ENCODE measurements at regions not wholly inside any gene's neighbourhood (a gene's known extent, or its start where the extent isn't known, plus 50 kb on each side); places are given as distances from the start of the nearest gene placed in this dataset.

GRCh38 chr5:104652271-104652861, 1089.8 kb upstream of the NUDT12 start:
- H3K27me3 Mint-ChIP-seq (ENCODE audit: low read depth): no peaks in the 10 kb centered on the region
- no peak for DNase-seq (ENCODE audit: low spot score)
- H3K36me3 Mint-ChIP-seq (ENCODE audit: low read depth): no peaks in the 10 kb centered on the region
- no peak overlapping the region for H3K27ac Mint-ChIP-seq
- H3K9me3 Mint-ChIP-seq: peaks cover 33% of the 10 kb centered on the region
- no peak overlapping the region for H3K4me3 Mint-ChIP-seq
- no peaks in the 10 kb centered on the region for H3K4me1 Mint-ChIP-seq (ENCODE audit: low read depth)

- no peak for DNase-seq (ENCODE audit: low spot score)
- H3K4me1 Mint-ChIP-seq (ENCODE audit: low read depth): no peaks in the 10 kb centered on the region
- no peaks in the 10 kb centered on the region for H3K27me3 Mint-ChIP-seq (ENCODE audit: low read depth)
- no peaks in the 10 kb centered on the region for H3K36me3 Mint-ChIP-seq (ENCODE audit: low read depth)
- no peak overlapping the region for H3K27ac Mint-ChIP-seq
- peaks cover 34% of the 10 kb centered on the region for H3K9me3 Mint-ChIP-seq
- no peak overlapping the region for H3K4me3 Mint-ChIP-seq
Measured at GRCh38 chr5:104650313-104651055, 1087.9 kb upstream of the NUDT12 start.

GRCh38 chr5:104646416-104646815, 1083.8 kb upstream of the NUDT12 start:
- no peak overlapping the region for H3K27ac Mint-ChIP-seq
- no peak for DNase-seq (ENCODE audit: low spot score)
- H3K27me3 Mint-ChIP-seq (ENCODE audit: low read depth): no peaks in the 10 kb centered on the region
- peaks cover 17% of the 10 kb centered on the region for H3K9me3 Mint-ChIP-seq
- H3K4me1 Mint-ChIP-seq (ENCODE audit: low read depth): no peaks in the 10 kb centered on the region
- H3K4me3 Mint-ChIP-seq: no peak overlapping the region
- no peaks in the 10 kb centered on the region for H3K36me3 Mint-ChIP-seq (ENCODE audit: low read depth)

GRCh38 chr5:104643320-104643719, 1080.7 kb upstream of the NUDT12 start:
- no peaks in the 10 kb centered on the region for H3K4me1 Mint-ChIP-seq (ENCODE audit: low read depth)
- no peak overlapping the region for H3K27ac Mint-ChIP-seq
- H3K36me3 Mint-ChIP-seq (ENCODE audit: low read depth): no peaks in the 10 kb centered on the region
- no peaks in the 10 kb centered on the region for H3K27me3 Mint-ChIP-seq (ENCODE audit: low read depth)
- no peak for DNase-seq (ENCODE audit: low spot score)
- H3K4me3 Mint-ChIP-seq: no peak overlapping the region
- peaks cover 10% of the 10 kb centered on the region for H3K9me3 Mint-ChIP-seq

GRCh38 chr5:104635227-104635626, 1072.6 kb upstream of the NUDT12 start:
- Mint-ChIP-seq H3K36me3 (ENCODE audit: low read depth) (no peaks in the 10 kb centered on the region), H3K4me1 (ENCODE audit: low read depth) (no peaks in the 10 kb centered on the region), H3K27me3 (ENCODE audit: low read depth) (no peaks in the 10 kb centered on the region), H3K27ac (no peak overlapping the region), H3K4me3 (no peak overlapping the region), H3K9me3 (no peaks in the 10 kb centered on the region)
- DNase-seq (ENCODE audit: low spot score): no peak

GRCh38 chr5:104628911-104629310, 1066.3 kb upstream of the NUDT12 start:
- H3K36me3 Mint-ChIP-seq (ENCODE audit: low read depth): no peaks in the 10 kb centered on the region
- H3K27me3 Mint-ChIP-seq (ENCODE audit: low read depth): no peaks in the 10 kb centered on the region
- no peak for DNase-seq (ENCODE audit: low spot score)
- H3K4me1 Mint-ChIP-seq (ENCODE audit: low read depth): no peaks in the 10 kb centered on the region
- H3K27ac Mint-ChIP-seq: no peak overlapping the region
- peaks cover 13% of the 10 kb centered on the region for H3K9me3 Mint-ChIP-seq
- H3K4me3 Mint-ChIP-seq: no peak overlapping the region

GRCh38 chr5:104626122-104626521, 1063.5 kb upstream of the NUDT12 start:
- no peaks in the 10 kb centered on the region for H3K27me3 Mint-ChIP-seq (ENCODE audit: low read depth)
- H3K4me1 Mint-ChIP-seq (ENCODE audit: low read depth): no peaks in the 10 kb centered on the region
- no peak overlapping the region for H3K4me3 Mint-ChIP-seq
- no peak for DNase-seq (ENCODE audit: low spot score)
- no peaks in the 10 kb centered on the region for H3K36me3 Mint-ChIP-seq (ENCODE audit: low read depth)
- H3K9me3 Mint-ChIP-seq: peaks cover 13% of the 10 kb centered on the region
- H3K27ac Mint-ChIP-seq: no peak overlapping the region

- H3K27me3 Mint-ChIP-seq (ENCODE audit: low read depth): no peaks in the 10 kb centered on the region
- H3K9me3 Mint-ChIP-seq: peaks cover 7% of the 10 kb centered on the region
Measured at GRCh38 chr5:104612005-104612404, 1049.4 kb upstream of the NUDT12 start.

GRCh38 chr5:104611135-104611767, 1048.7 kb upstream of the NUDT12 start:
- Mint-ChIP-seq H3K4me1 (ENCODE audit: low read depth) (no peaks in the 10 kb centered on the region), H3K36me3 (ENCODE audit: low read depth) (no peaks in the 10 kb centered on the region), H3K27me3 (ENCODE audit: low read depth) (no peaks in the 10 kb centered on the region), H3K27ac (no peak overlapping the region), H3K9me3 (peaks cover 7% of the 10 kb centered on the region), H3K4me3 (no peak overlapping the region)
- DNase-seq (ENCODE audit: low spot score): no peak

More at GRCh38 chr5:104612005-104612404, 1049.4 kb upstream of the NUDT12 start:
- no peak for DNase-seq (ENCODE audit: low spot score)
- H3K4me1 Mint-ChIP-seq (ENCODE audit: low read depth): no peaks in the 10 kb centered on the region
- H3K27ac Mint-ChIP-seq: no peak overlapping the region
- H3K36me3 Mint-ChIP-seq (ENCODE audit: low read depth): no peaks in the 10 kb centered on the region
- no peak overlapping the region for H3K4me3 Mint-ChIP-seq

GRCh38 chr5:104606258-104606829, 1043.8 kb upstream of the NUDT12 start:
- Mint-ChIP-seq H3K9me3 (peaks cover 22% of the 10 kb centered on the region), H3K36me3 (ENCODE audit: low read depth) (no peaks in the 10 kb centered on the region)

GRCh38 chr5:104599726-104600125, 1037.1 kb upstream of the NUDT12 start:
- H3K4me1 Mint-ChIP-seq (ENCODE audit: low read depth): no peaks in the 10 kb centered on the region
- H3K27ac Mint-ChIP-seq: no peak overlapping the region
- H3K27me3 Mint-ChIP-seq (ENCODE audit: low read depth): no peaks in the 10 kb centered on the region
- no peak overlapping the region for H3K4me3 Mint-ChIP-seq
- H3K36me3 Mint-ChIP-seq (ENCODE audit: low read depth): no peaks in the 10 kb centered on the region
- DNase-seq (ENCODE audit: low spot score): no peak
- H3K9me3 Mint-ChIP-seq: peaks cover 23% of the 10 kb centered on the region

More at GRCh38 chr5:104606258-104606829, 1043.8 kb upstream of the NUDT12 start:
- Mint-ChIP-seq H3K27ac (no peak overlapping the region), H3K4me3 (no peak overlapping the region), H3K27me3 (ENCODE audit: low read depth) (no peaks in the 10 kb centered on the region), H3K4me1 (ENCODE audit: low read depth) (no peaks in the 10 kb centered on the region)
- no peak for DNase-seq (ENCODE audit: low spot score)

- no peaks in the 10 kb centered on the region for H3K4me1 Mint-ChIP-seq (ENCODE audit: low read depth)
- no peak for DNase-seq (ENCODE audit: low spot score)
- H3K36me3 Mint-ChIP-seq (ENCODE audit: low read depth): no peaks in the 10 kb centered on the region
- no peak overlapping the region for H3K27ac Mint-ChIP-seq
- H3K27me3 Mint-ChIP-seq (ENCODE audit: low read depth): no peaks in the 10 kb centered on the region
- no peak overlapping the region for H3K4me3 Mint-ChIP-seq
- peaks cover 16% of the 10 kb centered on the region for H3K9me3 Mint-ChIP-seq
Measured at GRCh38 chr5:104598285-104598684, 1035.7 kb upstream of the NUDT12 start.

GRCh38 chr5:104594850-104595249, 1032.3 kb upstream of the NUDT12 start:
- DNase-seq (ENCODE audit: low spot score): no peak
- H3K9me3 Mint-ChIP-seq: peaks cover 28% of the 10 kb centered on the region

GRCh38 chr5:104576677-104577076, 1014.1 kb upstream of the NUDT12 start:
- H3K27me3 Mint-ChIP-seq (ENCODE audit: low read depth): no peaks in the 10 kb centered on the region
- H3K4me1 Mint-ChIP-seq (ENCODE audit: low read depth): no peaks in the 10 kb centered on the region
- peaks cover 21% of the 10 kb centered on the region for H3K9me3 Mint-ChIP-seq
- H3K4me3 Mint-ChIP-seq: no peak overlapping the region
- H3K27ac Mint-ChIP-seq: no peak overlapping the region
- no peak for DNase-seq (ENCODE audit: low spot score)
- no peaks in the 10 kb centered on the region for H3K36me3 Mint-ChIP-seq (ENCODE audit: low read depth)

More at GRCh38 chr5:104594850-104595249, 1032.3 kb upstream of the NUDT12 start:
- Mint-ChIP-seq H3K27ac (no peak overlapping the region), H3K4me1 (ENCODE audit: low read depth) (no peaks in the 10 kb centered on the region), H3K27me3 (ENCODE audit: low read depth) (no peaks in the 10 kb centered on the region), H3K4me3 (no peak overlapping the region), H3K36me3 (ENCODE audit: low read depth) (no peaks in the 10 kb centered on the region)

Measured in T-helper 2 cell treated with Interferon-gamma antibody and Interleukin-4, amounts not matched to agents 5 μg/mL and 100 μg/mL, for 36 hours (primary cell).